ENCODE measurements at regions not wholly inside any gene's neighbourhood (a gene's known extent, or its start where the extent isn't known, plus 50 kb on each side); places are given as distances from the start of the nearest gene placed in this dataset.

GRCh38 chr6:15755526-15755925, 92.7 kb upstream of the DTNBP1 start:
- TF ChIP-seq, protein P1, sequence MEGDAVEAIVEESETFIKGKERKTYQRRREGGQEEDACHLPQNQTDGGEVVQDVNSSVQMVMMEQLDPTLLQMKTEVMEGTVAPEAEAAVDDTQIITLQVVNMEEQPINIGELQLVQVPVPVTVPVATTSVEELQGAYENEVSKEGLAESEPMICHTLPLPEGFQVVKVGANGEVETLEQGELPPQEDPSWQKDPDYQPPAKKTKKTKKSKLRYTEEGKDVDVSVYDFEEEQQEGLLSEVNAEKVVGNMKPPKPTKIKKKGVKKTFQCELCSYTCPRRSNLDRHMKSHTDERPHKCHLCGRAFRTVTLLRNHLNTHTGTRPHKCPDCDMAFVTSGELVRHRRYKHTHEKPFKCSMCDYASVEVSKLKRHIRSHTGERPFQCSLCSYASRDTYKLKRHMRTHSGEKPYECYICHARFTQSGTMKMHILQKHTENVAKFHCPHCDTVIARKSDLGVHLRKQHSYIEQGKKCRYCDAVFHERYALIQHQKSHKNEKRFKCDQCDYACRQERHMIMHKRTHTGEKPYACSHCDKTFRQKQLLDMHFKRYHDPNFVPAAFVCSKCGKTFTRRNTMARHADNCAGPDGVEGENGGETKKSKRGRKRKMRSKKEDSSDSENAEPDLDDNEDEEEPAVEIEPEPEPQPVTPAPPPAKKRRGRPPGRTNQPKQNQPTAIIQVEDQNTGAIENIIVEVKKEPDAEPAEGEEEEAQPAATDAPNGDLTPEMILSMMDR (IDR thresholded peaks at IDR 0.05), result no peak
- no peak for TF ChIP-seq EP300 (IDR thresholded peaks at IDR 0.05)
- TF ChIP-seq POLR2A (IDR thresholded peaks at IDR 0.05), result no peak

Measured in ovary (tissue), 3 donors.